ENCODE measurements at regions not wholly inside any gene's neighbourhood (a gene's known extent, or its start where the extent isn't known, plus 50 kb on each side); places are given as distances from the start of the nearest gene placed in this dataset.
"Not testable (repeated sequence)": the region's sequence is repeated elsewhere in the genome, so short reads cannot be mapped to it uniquely, and the experiment has no call there.

GRCh38 chr6:168238159-168238909, 81.2 kb downstream of the DACT2 start:
- H3K4me3 ChIP-seq (ENCODE audit: low read depth, low read length) = no peak overlapping the region
- no peak for TF ChIP-seq CTCF (conservative IDR thresholded peaks at IDR 0.05; ENCODE audit: low read depth, low read length)
- no peak for DNase-seq (ENCODE audit: low read depth)

GRCh38 chr6:168233875-168234213, 85.7 kb downstream of the DACT2 start:
- H3K4me3 ChIP-seq (ENCODE audit: low read depth, low read length); DNase-seq (ENCODE audit: low read depth): not testable (repeated sequence)

- no peak for DNase-seq (ENCODE audit: low read depth)
- no peak overlapping the region for H3K4me3 ChIP-seq (ENCODE audit: low read depth, low read length)
- TF ChIP-seq CTCF (conservative IDR thresholded peaks at IDR 0.05; ENCODE audit: low read depth, low read length) = peak; percentile 21
Observed at GRCh38 chr6:168232989-168233874, 86.3 kb downstream of the DACT2 start.

- TF ChIP-seq CTCF (conservative IDR thresholded peaks at IDR 0.05; ENCODE audit: low read depth, low read length) = no peak
Observed at GRCh38 chr6:168232528-168232927, 87.0 kb downstream of the DACT2 start.

GRCh38 chr6:168232062-168232461, 87.5 kb downstream of the DACT2 start:
- no peak overlapping the region for H3K4me3 ChIP-seq (ENCODE audit: low read depth, low read length)
- DNase-seq (ENCODE audit: low read depth) = no peak
- no peak for TF ChIP-seq CTCF (conservative IDR thresholded peaks at IDR 0.05; ENCODE audit: low read depth, low read length)

More at GRCh38 chr6:168232528-168232927, 87.0 kb downstream of the DACT2 start:
- H3K4me3 ChIP-seq (ENCODE audit: low read depth, low read length) = no peak overlapping the region
- no peak for DNase-seq (ENCODE audit: low read depth)

- no peak for TF ChIP-seq CTCF (conservative IDR thresholded peaks at IDR 0.05; ENCODE audit: low read depth, low read length)
- H3K4me3 ChIP-seq (ENCODE audit: low read depth, low read length) = no peak overlapping the region
- DNase-seq (ENCODE audit: low read depth) = no peak
Observed at GRCh38 chr6:168231393-168231957, 88.1 kb downstream of the DACT2 start.

- no peak overlapping the region for H3K4me3 ChIP-seq (ENCODE audit: low read depth, low read length)
- TF ChIP-seq CTCF (conservative IDR thresholded peaks at IDR 0.05; ENCODE audit: low read depth, low read length) = no peak
- no peak for DNase-seq (ENCODE audit: low read depth)
Observed at GRCh38 chr6:168229368-168229752, 90.2 kb downstream of the DACT2 start.
